ENCODE measurements at regions not wholly inside any gene's neighbourhood (a gene's known extent, or its start where the extent isn't known, plus 50 kb on each side); places are given as distances from the start of the nearest gene placed in this dataset.
"Not testable (repeated sequence)": the region's sequence is repeated elsewhere in the genome, so short reads cannot be mapped to it uniquely, and the experiment has no call there.

DNA sequence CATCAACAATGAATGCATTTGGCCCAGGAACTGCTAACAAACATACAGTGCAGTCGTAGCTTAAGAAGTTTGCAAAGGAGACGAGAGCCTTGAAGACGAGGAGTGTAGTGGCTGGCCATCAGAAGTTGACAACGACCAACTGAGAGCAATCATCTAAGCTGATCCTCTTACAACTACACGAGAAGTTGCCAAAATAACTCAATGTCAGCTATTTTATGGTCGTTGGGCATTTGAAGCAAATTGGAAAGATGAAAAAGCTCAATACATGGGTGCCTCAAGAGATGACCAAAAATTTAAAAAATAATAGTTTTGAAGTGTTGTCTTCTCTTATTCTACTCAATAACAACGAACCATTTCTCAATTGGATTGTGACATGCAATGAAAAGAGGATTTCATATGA is 757.7 kb upstream of the CHD1 start:
- no peak for DNase-seq

DNA sequence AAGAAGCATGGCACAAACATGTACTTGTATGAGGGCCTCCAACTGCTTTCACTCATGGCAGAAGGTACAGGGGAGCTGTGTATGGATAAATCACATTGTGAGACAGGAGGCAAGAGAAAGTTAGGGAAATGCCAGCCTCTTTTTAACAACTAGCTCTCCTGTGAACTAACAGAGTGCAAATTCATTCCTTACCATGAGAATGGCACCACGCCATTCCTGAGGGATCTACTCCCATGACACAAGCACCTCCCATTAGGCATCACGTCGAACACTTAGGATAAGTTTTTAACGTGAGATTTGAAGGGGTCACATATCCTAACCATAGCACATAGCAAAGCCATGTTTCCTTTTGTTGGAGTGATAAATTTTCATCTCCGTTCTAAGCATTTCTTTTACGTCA is 747.2 kb upstream of the CHD1 start:
- DNase-seq: no peak

DNA sequence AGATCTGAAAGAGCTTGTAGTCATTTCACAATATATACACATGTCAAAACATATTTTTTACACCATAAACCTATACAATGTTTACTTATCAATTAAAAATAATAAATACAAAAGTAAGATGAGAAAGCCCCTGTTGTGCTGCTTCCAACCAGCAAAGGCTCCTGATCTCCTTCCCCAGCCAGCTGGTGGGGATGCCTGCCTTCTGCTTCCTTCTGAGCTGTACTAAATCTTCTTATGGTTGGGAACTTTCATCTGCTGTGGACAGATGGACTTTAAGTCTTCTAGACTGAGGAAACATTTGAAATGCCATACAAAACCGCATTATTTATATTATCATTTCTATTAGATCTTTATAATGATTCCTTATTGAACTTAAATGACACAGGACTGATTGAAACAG is 745.3 kb upstream of the CHD1 start:
- no peak for DNase-seq

DNA sequence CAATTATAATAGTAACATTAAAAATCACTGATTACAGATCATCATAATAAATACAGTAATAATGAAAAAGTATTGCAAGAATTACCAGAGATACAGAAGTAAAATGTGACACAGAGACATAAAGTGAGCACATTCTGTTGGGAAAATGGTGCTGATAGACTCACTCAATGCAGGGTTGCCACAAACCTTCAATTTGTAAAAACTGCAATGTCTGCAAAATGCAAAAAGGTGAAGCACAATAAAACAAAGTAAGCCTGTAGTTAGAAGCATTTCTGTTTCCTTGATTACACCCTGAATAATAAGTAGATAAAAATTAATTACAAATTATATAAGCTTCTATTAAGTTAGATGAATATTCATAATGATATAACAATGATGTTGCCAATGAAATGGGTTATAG is 736.2 kb upstream of the CHD1 start:
- no peak for DNase-seq

DNA sequence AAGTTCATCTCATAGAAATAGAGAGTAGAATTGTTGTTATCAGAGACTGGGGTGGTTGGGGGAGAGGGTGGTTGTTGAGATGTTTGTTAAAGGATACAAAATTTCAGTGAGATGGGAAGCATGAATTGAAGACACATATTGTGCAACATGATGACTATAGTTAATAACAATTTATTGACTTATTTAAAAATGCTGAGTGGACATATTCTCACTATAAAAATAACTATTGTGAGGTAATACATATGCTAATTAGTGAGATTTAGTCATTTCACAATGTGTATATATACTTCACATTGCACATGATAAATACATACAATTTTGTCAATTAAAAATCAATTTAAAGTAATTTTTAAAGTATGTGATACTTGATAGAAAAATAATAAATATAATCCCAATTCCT is 722.5 kb upstream of the CHD1 start:
- no peak for DNase-seq

DNA sequence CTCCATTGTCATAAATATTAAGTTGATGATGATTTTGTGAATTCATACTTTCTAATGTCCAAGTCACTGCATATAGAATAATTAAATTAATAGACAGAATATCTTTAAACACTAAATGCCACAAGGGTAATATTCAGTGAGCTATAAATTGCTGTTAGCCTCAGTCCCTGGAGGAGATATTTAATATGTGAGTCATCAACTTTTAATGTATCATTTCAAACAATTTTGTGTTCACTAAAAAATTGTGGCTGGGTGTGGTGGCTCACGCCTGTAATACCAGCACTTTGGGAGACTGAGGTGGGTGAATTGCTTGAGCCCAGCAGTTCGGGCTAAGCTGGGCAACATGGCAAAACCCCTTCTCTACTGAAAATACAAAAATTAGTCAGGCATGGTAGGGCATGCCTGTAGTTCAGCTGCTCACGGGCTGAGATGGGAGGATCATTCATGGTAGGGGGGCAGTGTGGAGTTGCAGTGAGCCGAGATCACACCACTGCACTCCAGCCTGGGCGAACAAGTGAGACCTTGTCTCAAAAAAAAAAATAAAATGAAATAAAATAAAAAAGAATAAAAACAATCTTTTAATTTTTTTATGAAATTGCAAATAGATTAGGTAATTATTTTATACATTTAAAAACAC is 717.3 kb upstream of the CHD1 start:
- no peak for DNase-seq

DNA sequence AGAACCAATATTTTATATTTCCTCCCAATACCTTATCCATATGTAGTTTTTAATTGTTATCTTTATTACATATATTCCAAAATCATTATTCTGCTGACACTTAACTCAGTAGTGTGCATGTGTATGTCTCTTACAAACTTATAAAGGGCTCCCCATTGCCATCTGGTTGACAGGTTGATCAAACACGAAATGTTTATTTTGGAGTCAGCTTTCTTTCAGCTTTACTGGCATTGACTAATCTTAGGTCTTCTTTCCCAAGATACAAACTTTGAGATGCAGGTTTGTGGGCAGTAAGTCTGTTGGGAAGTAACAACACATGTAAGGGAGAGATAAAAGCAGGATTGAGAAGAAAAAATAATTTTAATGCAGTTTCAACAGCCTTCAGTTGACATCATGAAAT is 716.0 kb upstream of the CHD1 start:
- no peak for DNase-seq

DNA sequence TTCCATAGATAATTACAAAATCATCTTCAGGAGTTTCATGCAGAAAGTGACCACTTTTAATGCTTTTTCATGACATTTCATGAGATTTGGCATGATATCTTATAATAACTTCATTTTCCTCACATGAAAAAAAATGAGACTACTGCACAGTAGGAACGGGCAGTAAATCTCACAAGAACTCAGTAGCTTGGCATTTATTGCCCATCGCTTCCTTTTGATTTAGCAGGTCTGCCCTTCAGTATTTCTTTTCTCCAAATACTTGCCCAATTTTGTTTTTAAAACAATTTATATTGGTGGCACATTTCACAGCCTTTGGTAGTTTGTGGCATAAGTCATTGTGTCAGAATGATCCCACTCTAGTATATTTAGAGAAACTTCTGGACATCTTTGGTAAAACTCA is 711.8 kb upstream of the CHD1 start:
- no peak for DNase-seq

DNA sequence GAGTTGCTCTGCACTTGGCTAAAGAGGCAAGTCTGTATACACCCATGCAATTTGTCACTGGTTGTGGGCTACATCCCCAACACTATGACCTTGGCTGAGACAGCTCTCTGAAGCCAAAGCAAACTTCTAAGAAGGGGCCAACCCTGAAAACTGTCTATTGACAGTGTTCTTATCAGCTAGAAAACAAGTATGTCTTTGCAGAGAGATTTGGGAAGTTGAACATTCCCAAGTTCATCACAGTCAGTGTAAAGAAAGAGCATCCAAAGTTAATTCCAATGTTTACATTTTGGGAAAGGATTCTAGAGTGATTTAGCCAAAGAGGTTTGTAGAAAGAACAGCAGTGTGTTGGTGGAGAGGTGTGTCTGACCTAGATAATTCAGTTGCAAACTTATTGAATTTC is 711.1 kb upstream of the CHD1 start:
- DNase-seq: no peak

DNA sequence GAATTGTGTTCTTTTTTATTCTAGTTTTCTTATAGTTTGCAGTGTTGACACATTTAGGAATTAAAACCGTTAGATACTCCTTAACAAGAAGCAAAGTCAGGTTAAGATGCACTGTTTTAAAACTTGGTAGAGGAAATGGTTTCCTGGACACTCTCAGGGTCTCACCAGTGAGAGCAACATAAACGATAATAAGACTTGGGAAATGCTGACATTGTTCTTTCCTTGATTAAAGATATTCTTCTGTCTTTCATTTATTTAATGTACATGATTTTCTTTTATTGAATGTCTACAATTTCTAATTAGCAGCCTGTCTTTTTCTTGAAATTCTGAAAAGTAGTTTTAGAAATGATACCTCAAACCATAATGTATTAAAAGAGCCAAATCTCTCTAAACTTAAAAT is 707.9 kb upstream of the CHD1 start:
- DNase-seq: no peak

DNA sequence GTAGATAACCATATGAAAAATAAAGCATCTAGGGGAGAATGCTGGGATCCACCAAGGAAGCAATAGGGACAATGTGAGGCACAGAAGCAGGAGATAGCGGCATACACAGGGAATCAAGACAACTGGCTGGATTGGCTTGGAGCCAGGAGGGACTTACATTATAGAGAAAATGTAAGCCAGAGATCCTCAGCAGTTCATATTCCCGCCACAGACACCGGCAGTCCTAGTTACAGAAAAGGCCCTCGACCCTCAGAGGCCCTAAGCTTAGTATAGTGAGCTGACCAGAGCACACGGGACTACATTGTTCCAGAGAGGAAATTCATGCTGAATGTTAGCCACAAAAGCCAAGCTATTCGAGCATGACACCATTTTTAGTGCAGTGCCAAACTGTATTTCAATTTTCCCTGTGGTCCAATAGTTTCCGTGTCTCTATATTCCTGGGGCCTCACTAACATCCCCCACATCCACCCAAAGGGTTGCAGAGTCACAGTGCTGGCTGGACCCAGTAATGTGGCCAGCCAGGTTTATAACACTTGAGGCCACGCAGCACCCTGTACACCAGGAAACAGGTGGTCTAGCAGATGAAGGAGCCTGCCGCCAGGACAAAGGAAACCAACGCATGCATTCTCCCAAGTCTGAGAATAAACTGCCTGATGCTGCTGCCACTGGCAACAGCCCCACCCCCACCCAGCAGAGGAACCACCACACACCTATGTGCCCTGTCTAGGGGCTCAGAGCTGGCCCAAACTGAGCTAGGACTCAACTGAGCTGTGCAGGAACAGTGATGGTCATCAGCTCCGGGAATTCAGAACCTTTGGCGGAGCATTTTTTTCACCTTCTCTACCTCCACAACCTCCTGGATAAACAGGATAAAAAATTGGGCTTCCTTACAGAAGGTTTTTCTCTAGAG is 693.2 kb upstream of the CHD1 start:
- DNase-seq: no peak

DNA sequence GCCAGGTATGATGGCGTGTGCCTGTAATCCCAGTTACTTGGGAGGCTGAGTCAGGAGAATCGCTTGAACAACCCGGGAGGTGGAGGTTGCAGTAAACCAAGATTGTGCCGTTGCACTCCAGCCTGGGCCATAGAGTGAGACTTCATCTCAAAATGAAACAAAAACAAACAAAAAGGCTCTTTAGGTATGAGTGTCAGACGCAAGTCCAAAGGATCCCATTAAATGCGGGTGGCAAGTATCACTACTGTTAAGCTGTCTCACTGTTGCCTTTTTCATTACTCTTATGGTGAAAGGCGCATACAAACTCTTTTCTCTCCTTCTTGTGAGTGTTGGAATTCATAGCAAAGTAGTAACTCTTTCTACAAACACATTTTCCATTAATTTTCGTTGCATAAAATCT is 688.5 kb upstream of the CHD1 start:
- DNase-seq: no peak

DNA sequence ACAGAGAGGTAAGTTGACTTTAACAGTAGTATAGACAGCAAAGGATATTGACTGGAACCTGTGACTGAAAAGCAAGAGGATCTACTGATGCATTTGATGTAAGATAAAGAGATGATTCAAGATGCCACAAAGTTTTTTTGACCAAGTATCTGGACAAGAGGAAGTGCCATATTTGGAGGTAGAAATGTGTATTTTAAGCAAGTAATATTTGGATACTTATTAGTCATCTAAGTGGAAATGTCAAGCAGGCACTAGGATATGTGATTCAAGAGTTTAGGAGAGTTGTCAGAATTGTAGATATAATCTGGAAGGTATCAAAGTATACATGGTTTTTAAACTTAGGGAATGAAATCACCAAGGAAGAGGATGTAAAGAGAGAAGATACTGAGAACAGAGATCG is 686.1 kb upstream of the CHD1 start:
- no peak for DNase-seq

DNA sequence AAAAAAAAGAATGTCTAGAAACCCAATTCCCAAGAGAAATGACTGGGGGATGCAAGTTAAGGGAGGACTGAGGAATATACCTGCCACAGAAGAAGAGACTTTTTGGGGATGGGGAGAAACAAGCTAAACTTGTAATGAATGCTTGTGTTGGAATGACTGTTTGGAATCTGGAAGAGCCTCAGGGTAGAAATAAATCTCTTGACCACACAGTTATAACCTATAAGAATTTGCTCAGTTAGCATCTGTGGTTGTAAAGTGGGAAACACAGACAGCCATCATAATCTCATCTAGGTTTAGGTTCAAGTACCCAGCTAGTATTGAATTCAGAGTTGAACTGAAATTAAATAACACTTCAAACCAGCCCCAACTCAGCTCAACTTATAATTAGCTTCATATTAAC is 678.3 kb upstream of the CHD1 start:
- no peak for DNase-seq

DNA sequence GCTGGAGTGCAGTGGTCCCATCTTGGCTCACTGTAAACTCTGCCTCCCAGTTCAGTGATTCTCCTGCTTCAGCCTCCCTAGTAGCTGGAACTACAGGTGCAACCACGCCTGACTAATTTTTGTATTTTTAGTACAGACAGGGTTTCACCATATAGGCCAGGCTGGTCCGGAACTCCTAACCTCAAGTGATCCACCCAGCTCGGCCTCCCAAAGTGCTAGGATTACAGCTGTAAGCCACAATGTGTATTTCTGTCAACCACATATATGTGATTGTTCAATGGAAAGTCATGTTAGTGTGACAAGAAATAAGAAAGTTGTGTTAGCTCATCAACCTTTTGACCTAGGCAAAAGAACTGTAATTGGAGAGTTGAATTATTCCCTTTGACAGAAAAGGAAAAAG is 677.1 kb upstream of the CHD1 start:
- DNase-seq: no peak

DNA sequence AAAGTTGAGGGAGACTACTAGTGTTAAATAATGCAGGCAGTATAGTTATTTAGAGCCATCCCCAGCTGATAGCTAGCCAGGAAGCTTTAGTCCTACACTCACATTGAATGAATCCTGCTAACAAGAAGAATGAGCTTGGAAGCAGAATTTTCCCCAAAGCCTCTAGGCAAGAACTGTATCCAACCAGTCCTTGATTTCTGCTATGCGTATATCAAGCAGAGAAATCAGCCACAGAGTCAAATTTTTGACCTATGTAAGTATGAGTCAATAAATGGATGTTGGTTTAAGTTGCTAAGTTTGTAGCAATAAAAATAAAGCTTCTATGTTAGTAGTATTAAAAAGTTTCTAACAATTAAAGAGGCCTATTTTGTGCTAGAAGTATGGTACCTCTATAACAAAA is 672.1 kb upstream of the CHD1 start:
- DNase-seq: no peak

DNA sequence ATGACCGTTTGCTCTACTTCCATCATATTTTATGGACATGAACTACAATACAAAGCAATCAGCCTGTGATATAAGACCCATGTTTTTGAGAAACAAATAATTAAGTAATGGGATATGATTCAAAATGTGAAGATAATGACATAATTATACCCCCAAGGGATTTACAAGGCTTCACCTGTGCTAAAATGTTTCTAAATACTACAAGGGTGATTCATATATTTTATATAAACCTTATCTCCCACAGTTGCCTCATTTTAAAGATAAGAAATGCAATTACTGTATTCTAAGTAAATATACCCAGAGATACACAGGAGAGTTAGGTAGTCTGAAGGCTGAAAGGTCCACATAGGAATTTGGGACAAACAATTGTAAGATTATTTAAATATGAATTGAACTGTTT is 662.0 kb upstream of the CHD1 start:
- no peak for DNase-seq

DNA sequence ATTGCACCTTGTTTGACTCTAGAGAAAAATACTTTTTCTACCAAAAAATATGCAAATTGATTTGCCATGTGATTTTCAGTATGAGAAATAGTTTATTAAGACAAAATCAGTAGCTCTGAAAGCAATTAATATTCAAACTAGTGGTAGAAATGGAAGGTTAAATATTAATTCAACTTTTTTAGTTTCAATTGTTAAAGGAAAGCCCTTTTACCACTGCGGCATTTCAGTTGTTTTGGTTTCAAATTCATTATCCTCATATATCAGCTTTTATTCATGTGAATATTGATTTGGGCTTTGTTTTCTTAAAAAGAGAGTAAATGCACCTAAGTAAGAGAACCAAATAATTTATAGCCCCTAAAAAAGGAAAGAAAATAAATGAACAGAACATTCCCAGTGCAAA is 660.6 kb upstream of the CHD1 start:
- DNase-seq: no peak

DNA sequence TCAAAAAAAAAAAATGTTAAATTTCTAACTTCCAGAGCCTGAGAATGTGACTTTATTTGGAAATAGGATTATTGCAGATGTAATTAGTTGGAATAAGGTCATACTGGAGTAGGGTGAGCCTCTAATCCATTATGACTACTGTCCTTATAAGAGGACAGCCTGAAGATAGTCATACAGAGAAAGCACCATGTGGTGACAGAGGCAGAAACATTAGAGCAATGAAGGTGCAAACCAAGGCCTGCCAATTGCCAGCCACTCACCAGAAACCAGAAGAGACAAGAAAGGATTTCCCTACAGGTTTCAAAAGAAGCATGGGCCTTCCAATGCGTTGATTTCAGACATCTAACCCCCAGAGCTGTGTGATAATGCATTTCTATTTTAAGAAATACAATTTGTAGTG is 659.2 kb upstream of the CHD1 start:
- DNase-seq: no peak

DNA sequence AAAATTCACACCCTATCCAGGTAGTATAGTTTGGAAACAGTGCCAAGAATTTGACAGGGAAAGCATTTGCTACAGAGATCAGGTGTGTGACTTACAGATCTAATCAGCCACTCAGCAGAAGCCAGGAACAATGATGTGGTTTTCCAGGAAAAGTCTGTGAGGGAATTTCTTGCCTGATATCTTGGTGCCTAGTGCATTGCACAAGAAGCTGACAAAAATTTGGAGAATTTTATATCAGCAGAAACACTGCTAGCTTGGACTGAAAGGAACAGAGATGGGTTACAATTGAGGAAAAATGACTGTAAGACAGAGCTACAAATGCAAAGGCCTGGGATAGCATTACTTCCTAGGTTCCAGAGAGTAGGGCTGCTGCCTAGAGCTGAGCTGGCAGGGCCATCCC is 658.1 kb upstream of the CHD1 start:
- DNase-seq: no peak

DNA sequence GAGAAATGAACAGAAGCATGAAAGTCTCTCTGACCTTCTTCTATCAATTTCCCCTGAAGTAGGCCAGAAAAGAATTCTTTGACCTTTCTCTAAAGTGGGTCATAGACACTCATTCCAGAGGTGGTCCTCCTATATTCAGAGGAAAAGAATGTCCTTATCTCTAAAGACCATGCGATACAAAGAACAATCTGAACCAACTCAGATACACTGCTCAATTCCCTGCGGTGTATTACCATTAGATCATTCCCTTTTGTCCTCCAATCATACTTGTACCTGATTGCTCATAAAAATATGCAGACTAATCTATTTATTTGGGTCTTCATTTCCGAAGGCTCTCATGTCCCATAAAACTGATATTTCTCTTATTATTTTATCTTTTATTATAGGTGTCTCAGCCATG is 652.4 kb upstream of the CHD1 start:
- DNase-seq: not testable (repeated sequence)

DNA sequence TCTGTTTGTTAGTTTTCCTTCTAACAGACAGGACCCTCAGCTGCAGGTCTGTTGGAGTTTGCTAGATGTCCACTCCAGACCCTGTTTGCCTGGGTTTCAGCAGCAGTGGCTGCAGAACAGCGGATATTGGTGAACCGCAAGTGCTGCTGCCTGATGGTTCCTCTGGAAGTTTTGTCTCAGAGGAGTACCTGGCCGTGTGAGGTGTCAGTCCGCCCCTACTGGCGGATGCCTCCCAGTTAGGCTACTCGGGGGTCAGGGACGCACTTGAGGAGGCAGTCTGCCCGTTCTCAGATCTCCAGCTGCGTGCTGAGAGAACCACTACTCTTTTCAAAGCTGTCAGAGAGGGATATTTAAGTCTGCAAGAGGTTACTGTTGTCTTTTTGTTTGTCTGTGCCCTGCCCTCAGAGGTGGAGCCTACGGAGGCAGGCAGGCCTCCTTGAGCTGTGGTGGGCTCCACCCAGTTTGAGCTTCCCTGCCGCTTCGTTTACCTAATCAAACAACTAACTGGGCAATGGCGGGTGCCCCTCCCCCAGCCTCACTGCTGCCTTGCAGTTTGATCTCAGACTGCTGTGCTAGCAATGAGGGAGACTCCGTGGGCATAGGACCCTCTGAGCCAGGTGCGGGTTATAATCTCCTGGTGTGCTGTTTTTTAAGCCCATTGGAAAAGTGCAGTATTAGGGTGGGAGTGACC is 634.3 kb upstream of the CHD1 start:
- DNase-seq: not testable (repeated sequence)

DNA sequence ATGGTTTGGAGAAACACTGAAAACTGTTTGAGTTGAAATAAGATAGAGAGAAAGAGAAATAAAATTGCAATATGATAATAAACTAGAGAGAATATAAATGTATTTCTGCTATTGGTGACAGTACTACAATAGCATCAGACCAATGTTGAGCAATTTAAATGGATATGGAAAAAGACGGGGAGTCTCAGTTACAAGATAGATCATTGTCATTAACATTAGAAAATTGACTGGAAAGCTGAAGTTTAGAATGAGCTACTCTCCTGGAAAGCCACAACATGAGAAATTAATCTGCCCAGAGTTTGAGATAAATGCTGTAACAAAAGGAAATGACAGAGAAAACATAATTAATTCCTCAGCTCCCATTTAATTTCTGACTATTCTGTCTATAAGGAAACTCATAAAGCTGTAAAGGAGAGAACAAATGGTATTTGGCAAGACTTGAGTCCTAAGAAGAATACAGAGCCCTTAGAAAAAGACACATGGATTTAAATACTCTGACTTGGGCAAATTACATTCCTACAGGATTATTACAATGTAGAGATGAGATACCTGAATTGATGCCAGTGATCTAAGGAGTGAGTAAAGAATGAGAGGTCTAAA is 624.5 kb upstream of the CHD1 start:
- DNase-seq: no peak

DNA sequence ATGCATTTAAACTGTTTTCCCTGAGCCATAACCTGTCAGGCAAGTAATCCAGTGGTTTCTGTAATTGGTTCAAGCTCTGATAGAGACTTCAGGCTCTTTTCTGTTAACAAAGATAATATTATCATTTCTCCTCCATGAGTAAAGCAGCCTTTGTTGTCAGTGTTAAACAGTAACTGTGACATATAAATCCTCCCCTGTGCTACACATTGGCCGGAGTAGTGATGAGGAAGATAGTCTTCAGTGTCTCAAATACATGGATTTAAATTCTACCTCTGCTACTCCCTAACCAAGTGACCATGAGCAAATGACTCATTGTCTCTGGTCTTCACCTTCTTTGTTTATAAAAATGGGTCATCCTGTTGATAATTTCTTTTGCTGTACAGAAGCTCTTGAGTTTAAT is 615.5 kb upstream of the CHD1 start:
- no peak for DNase-seq

All from KG1 (cell line).